Small intestine (tissue), 7 donors: ENCODE measurements at regions not wholly inside any gene's neighbourhood (a gene's known extent, or its start where the extent isn't known, plus 50 kb on each side); places are given as distances from the start of the nearest gene placed in this dataset.
A peak's percentile ranks its signal among the peaks of the same experiment; 100 is the strongest.

Source experiments
- DNase-seq, 2 donors: peaks; one replicate each; pipeline versions ENCODE4 v3.0.0 to v3.0.0-alpha.2; 2013
- FAIRE-seq: peaks from 2 replicates; lab custom pipeline; 2012; peaks lifted over from hg19 to GRCh38; lab: Jason Lieb, UNC
- H3K27ac ChIP-seq, 3 donors: one replicate each; pipeline ENCODE4 v1.5.1; 2013; ENCODE audit warnings: low read length in 2 of 3, mild to moderate bottlenecking in 2 of 3, control low read depth in 1 of 3, inconsistent platforms in 1 of 3, low read depth in 1 of 3, moderate library complexity in 1 of 3
- H3K27me3 ChIP-seq, 3 donors: one replicate each; pipeline ENCODE4 v1.6.1; 2013; ENCODE audit warnings: low read length in 3 of 3, inconsistent platforms in 1 of 3; ENCODE audit not compliant: control insufficient read depth in 3 of 3, insufficient read depth in 3 of 3
- H3K36me3 ChIP-seq, 3 donors: one replicate each; pipeline ENCODE4 v1.6.1; 2013; ENCODE audit warnings: low read length in 3 of 3, inconsistent platforms in 1 of 3, low read depth in 1 of 3, mild to moderate bottlenecking in 1 of 3, moderate library complexity in 1 of 3; ENCODE audit not compliant: control insufficient read depth in 3 of 3, insufficient read depth in 2 of 3
- H3K4me1 ChIP-seq, 3 donors: one replicate each; pipeline ENCODE4 v1.6.1; 2013; ENCODE audit warnings: low read length in 2 of 3, inconsistent platforms in 1 of 3, low read depth in 1 of 3, mild to moderate bottlenecking in 1 of 3, moderate library complexity in 1 of 3; ENCODE audit not compliant: control insufficient read depth in 3 of 3, insufficient read depth in 2 of 3
- H3K4me3 ChIP-seq, 3 donors: one replicate each; pipeline ENCODE4 v1.5.1; 2013; ENCODE audit warnings: low read length in 3 of 3, control low read depth in 1 of 3, inconsistent platforms in 1 of 3, low read depth in 1 of 3, mild to moderate bottlenecking in 1 of 3, moderate library complexity in 1 of 3
- H3K9me3 ChIP-seq, 2 donors: one replicate each; pipeline ENCODE4 v1.6.1; 2013; ENCODE audit warnings: low read depth in 1 of 2, low read length in 1 of 2; ENCODE audit not compliant: control insufficient read depth in 2 of 2, insufficient read depth in 1 of 2
- WGBS, 3 donors: extraction: QIAGEN DNeasy Blood & Tissue Kit; methylation state at CpG; one replicate each; pipeline ENCODE4 v1.1.7; 2013; 5-methylcytosine and 5-hydroxymethylcytosine counted together
- donor health status: healthy with polysubstance abuse.
- donor health status: control.
- donor health status: control.
- donor health status: Bipolar disorder and iron deficiency.
- donor health status: healthy.

DNA sequence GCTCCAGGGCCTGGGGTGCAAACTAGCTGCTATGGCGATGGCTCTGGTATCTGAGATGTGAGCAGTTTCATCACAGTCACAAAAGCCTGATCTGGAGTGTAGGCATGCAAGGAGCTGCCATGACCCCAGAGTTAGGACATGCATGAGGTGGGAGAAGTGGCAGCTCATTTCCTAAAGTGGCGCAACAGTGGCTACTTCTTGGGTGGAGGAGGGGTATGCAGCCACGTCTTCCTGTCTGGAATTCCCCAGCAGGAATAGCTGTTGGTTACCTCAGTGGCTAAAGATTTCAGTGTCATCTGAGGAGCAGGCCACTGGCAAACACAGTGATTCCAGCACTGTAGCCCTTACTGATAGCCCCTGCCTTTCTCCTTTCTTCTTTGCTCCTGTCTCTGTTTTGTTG, 1382.5 kb downstream of the C4orf33 start:
- Histone ChIP-seq H3K4me1 (no peaks in the 10 kb centered on the region), H3K27ac (no peak overlapping the region), H3K36me3 (no peaks in the 10 kb centered on the region), H3K9me3 (no peaks in the 10 kb centered on the region), H3K27me3 (no peaks in the 10 kb centered on the region), H3K4me3 (no peak overlapping the region)
- no peak for DNase-seq
- FAIRE-seq = no peak
- WGBS, 3 donors = 61 to 77% (median 73%) methylated on average over 3 of the region's 3 CpGs

DNA sequence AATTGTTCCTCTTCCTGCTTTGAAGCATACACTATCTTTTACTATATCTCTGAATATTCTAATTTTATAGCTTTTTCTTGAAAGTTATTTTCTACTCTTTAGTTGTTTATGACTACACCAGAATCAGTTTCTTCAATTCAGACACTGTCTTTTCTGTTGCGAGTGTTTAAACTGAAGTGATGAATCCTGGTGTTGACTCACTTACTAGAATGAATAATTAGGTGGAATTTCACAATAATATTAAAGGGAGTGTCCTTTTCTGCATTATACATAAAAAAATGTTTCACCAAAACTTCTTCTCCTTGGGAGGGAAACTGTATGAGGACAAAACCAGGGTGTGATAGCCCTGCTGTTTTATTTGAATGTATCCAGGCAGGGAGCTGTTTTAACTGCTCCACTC, 1383.1 kb downstream of the C4orf33 start:
- Histone ChIP-seq H3K27me3 (no peaks in the 10 kb centered on the region), H3K36me3 (no peaks in the 10 kb centered on the region), H3K4me3 (no peak overlapping the region), H3K27ac (no peak overlapping the region), H3K4me1 (no peaks in the 10 kb centered on the region), H3K9me3 (no peaks in the 10 kb centered on the region)
- WGBS, 3 donors = 82 to 83% (median 83%) methylated on average over 1 of the region's 1 CpG
- no peak for DNase-seq
- FAIRE-seq = no peak

DNA sequence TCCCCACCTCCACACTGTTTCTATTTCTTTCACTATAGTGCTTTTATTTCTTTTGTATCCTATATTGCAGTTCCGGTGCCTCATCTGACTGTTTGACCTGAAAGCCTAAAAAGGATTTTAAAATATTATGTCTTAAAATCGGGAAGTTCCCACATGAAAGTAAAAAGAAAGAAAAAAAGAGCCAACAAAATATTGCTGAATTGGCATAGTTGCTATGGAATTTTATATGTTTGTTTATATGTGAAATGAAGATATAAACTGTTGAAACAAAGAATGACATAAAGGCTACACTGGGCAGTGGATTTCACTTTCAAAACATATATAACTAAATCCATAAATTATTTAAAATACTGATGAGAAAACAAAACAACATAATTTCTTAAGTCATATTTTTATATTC, 1383.7 kb downstream of the C4orf33 start:
- Histone ChIP-seq H3K27me3 (no peaks in the 10 kb centered on the region), H3K9me3 (no peaks in the 10 kb centered on the region), H3K4me1 (no peaks in the 10 kb centered on the region), H3K27ac (no peak overlapping the region), H3K4me3 (no peak overlapping the region), H3K36me3 (no peaks in the 10 kb centered on the region)
- DNase-seq = no peak
- WGBS, 3 donors = 57 to 82% (median 80%) methylated on average over 2 of the region's 2 CpGs
- FAIRE-seq = no peak

DNA sequence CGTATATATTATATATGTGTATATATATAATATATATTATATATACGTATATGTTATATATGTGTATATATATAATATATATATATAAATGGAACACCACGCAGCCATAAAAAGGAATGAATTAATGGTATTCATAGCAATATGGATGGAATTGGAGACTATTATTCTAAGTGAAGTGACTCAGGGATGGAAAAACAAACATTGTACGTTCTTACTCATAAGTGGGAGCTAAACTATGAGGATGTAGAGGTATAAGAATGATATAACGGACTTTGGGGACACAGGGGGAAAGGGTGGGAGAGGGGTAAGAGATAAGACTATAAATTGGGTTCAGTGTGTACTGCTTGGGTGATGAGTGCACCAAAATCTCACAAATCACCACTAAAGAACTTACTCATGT, 1388.9 kb downstream of the C4orf33 start:
- Histone ChIP-seq H3K27ac (no peak overlapping the region), H3K4me3 (no peak overlapping the region), H3K27me3 (no peaks in the 10 kb centered on the region), H3K9me3 (no peaks in the 10 kb centered on the region), H3K36me3 (no peaks in the 10 kb centered on the region), H3K4me1 (no peaks in the 10 kb centered on the region)
- DNase-seq (no peak), FAIRE-seq (no peak)
- WGBS, 3 donors = 75 to 78% (median 77%) methylated on average over 5 of the region's 5 CpGs

DNA sequence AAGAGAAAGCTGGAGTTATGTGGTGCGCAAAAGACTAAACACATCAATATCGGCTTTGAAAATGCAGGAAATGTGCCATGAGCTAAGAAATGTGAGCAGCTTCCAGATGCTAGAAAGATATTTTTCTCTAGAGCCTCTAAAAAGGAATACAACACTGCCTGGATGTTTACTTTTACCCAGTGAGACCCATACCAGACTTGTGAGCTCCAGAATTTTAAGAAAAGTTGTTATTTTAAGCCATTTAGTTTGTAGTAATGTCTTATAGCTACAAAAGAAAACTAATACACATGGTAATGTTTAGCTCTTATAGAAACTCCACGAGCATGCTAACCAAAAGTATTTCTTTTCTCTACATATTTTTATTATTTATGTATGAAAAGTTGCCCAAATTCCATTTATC, 1389.4 kb downstream of the C4orf33 start:
- DNase-seq (no peak), FAIRE-seq (no peak)
- Histone ChIP-seq H3K4me3 (no peak overlapping the region), H3K27ac (no peak overlapping the region), H3K4me1 (no peaks in the 10 kb centered on the region), H3K36me3 (no peaks in the 10 kb centered on the region), H3K27me3 (no peaks in the 10 kb centered on the region), H3K9me3 (no peaks in the 10 kb centered on the region)
- WGBS, 3 donors = 50 to 79% (median 72%) methylated on average over 3 of the region's 3 CpGs

DNA sequence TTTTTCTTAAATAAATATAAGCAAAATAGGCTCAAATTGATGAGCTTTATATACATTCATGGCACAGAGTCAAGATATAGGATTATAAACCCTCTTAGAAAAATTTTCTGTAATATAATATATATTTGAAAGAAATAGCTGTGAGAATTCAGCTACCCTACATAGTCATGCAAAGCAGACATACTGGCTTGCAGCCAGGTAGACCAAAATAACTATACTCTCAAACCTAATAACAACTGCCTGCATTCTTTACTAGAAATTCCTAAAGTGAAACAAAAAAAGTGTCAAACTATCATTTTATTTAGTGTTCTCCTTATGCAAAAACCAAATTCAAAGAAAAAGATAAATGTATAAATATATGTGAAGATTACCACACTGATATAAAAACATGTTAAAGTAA, 1390.2 kb downstream of the C4orf33 start:
- FAIRE-seq (no peak), DNase-seq (peak in 1 of 2 donors; percentile 1)
- no peak overlapping the region for H3K27ac ChIP-seq
- H3K9me3 ChIP-seq = no peaks in the 10 kb centered on the region
- H3K27me3 ChIP-seq = no peaks in the 10 kb centered on the region
- no peaks in the 10 kb centered on the region for H3K4me1 ChIP-seq
- no peaks in the 10 kb centered on the region for H3K36me3 ChIP-seq
- no peak overlapping the region for H3K4me3 ChIP-seq

DNA sequence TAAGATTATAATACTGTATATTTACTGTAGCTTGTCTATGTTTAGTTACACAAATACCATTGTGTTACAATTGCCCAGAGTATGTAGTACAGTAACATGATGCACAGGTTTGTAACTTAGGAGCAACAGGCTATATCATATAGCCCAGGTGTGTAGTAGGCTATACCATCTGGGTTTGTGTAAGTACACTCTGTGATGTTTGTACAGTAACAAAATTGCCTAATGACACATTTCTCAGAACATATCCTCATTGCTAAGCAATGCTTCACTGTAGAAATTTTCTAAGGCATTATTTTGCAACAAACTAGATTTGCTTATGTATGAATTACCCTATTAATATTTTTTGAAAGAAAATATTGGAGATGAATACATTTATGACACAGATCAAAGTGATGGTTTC, 1390.9 kb downstream of the C4orf33 start:
- Histone ChIP-seq H3K9me3 (no peaks in the 10 kb centered on the region), H3K4me1 (no peaks in the 10 kb centered on the region), H3K27ac (no peak overlapping the region), H3K36me3 (no peaks in the 10 kb centered on the region), H3K27me3 (no peaks in the 10 kb centered on the region), H3K4me3 (no peak overlapping the region)
- no peak for FAIRE-seq
- DNase-seq = no peak

DNA sequence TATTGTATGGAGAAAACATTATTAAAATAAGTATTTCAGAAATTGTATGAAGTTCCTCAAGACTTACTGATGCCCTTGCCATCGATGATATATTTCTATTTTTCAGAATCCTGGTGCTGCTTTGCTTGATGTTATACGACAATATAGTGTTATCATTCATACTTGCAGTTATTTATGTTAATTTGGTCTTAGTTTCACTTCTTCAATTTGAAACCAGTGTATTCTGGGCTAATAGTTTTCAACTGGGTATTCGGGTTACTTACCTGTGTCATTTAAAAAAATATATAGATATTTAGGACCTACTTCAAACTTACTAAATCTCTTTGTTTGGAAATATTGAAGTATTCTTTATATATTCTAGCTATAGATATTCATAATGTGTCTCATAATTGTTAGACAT, 1414.7 kb downstream of the C4orf33 start:
- no peak for FAIRE-seq

DNA sequence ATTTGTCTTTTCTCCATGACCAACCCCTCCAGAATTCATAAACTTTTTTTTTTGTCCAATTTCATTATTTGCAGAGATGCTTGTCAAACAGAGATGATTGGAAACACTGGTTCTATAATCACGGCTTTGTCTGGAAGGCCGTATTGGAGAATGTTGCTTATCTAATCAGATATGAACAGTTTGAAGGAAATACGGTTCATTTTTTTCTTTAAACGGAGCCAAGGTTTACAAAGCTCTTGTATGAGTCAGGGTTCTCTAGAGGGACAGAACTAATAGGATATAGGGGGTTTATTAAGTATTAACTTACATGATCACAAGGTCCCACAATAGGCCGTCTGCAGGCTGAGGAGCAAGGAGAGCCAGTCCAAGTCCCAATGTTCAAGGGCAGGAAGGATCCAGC, 1415.8 kb downstream of the C4orf33 start:
- no peaks in the 10 kb centered on the region for H3K36me3 ChIP-seq
- WGBS, 3 donors = 11 to 37% (median 23%) methylated on average over 5 of the region's 5 CpGs
- H3K9me3 ChIP-seq = no peaks in the 10 kb centered on the region
- no peak overlapping the region for H3K4me3 ChIP-seq
- no peaks in the 10 kb centered on the region for H3K27me3 ChIP-seq
- FAIRE-seq (no peak), DNase-seq (no peak)
- H3K4me1 ChIP-seq = no peaks in the 10 kb centered on the region
- no peak overlapping the region for H3K27ac ChIP-seq

More for the DNA sequence above, 1414.7 kb downstream of the C4orf33 start:
- Histone ChIP-seq H3K4me3 (no peak overlapping the region), H3K27me3 (no peaks in the 10 kb centered on the region), H3K9me3 (no peaks in the 10 kb centered on the region), H3K36me3 (no peaks in the 10 kb centered on the region), H3K27ac (no peak overlapping the region), H3K4me1 (no peaks in the 10 kb centered on the region)
- WGBS, 3 donors = 83 to 88% (median 85%) methylated on average over 3 of the region's 3 CpGs
- no peak for DNase-seq
